ENCODE measurements at regions not wholly inside any gene's neighbourhood (a gene's known extent, or its start where the extent isn't known, plus 50 kb on each side); places are given as distances from the start of the nearest gene placed in this dataset.
"Not testable (repeated sequence)": the region's sequence is repeated elsewhere in the genome, so short reads cannot be mapped to it uniquely, and the experiment has no call there.

- TF ChIP-seq CTCF (IDR thresholded peaks at IDR 0.05): no peak
- DNase-seq (ENCODE audit: low spot score): no peak
- Histone ChIP-seq H3K4me3 (no peak overlapping the region), H3K27ac (no peak overlapping the region), H3K27me3 (no peaks in the 10 kb centered on the region), H3K4me1 (no peaks in the 10 kb centered on the region), H3K36me3 (no peaks in the 10 kb centered on the region), H3K9me3 (no peaks in the 10 kb centered on the region)
Observed at GRCh38 chr11:41716862-41717261, 257.4 kb upstream of the LRRC4C start.

- no peak overlapping the region for H3K4me3 ChIP-seq
- no peak for TF ChIP-seq CTCF (IDR thresholded peaks at IDR 0.05)
Observed at GRCh38 chr11:41720761-41721160, 261.3 kb upstream of the LRRC4C start.

GRCh38 chr11:41728161-41728560 is 268.7 kb upstream of the LRRC4C start:
- not testable (repeated sequence) for H3K27ac ChIP-seq, H3K4me1 ChIP-seq, H3K9me3 ChIP-seq

More at GRCh38 chr11:41720761-41721160, 261.3 kb upstream of the LRRC4C start:
- Histone ChIP-seq H3K36me3 (no peaks in the 10 kb centered on the region), H3K27ac (no peak overlapping the region), H3K27me3 (no peaks in the 10 kb centered on the region), H3K4me1 (no peaks in the 10 kb centered on the region), H3K9me3 (no peaks in the 10 kb centered on the region)
- no peak for DNase-seq (ENCODE audit: low spot score)

GRCh38 chr11:41775296-41775695 is 315.8 kb upstream of the LRRC4C start:
- Histone ChIP-seq H3K4me3 (no peak overlapping the region), H3K4me1 (no peaks in the 10 kb centered on the region), H3K27ac (no peak overlapping the region), H3K9me3 (peaks cover 0 to 10% of the 10 kb centered on the region in 2 donors), H3K27me3 (no peaks in the 10 kb centered on the region), H3K36me3 (no peaks in the 10 kb centered on the region)
- DNase-seq (ENCODE audit: low spot score): no peak
- no peak for TF ChIP-seq CTCF (IDR thresholded peaks at IDR 0.05)

More at GRCh38 chr11:41728161-41728560, 268.7 kb upstream of the LRRC4C start:
- not testable (repeated sequence) for H3K36me3 ChIP-seq; H3K4me3 ChIP-seq; DNase-seq (ENCODE audit: low spot score); H3K27me3 ChIP-seq

- no peaks in the 10 kb centered on the region for H3K27me3 ChIP-seq
- H3K36me3 ChIP-seq: no peaks in the 10 kb centered on the region
- no peak for DNase-seq (ENCODE audit: low spot score)
- no peak for TF ChIP-seq CTCF (IDR thresholded peaks at IDR 0.05)
- H3K9me3 ChIP-seq: peaks cover 0 to 2% of the 10 kb centered on the region in 2 donors
- no peaks in the 10 kb centered on the region for H3K4me1 ChIP-seq
- H3K4me3 ChIP-seq: no peak overlapping the region
- no peak overlapping the region for H3K27ac ChIP-seq
Observed at GRCh38 chr11:41779401-41779960, 320.0 kb upstream of the LRRC4C start.

- no peak overlapping the region for H3K4me3 ChIP-seq
- no peak overlapping the region for H3K27ac ChIP-seq
- no peak for TF ChIP-seq CTCF (IDR thresholded peaks at IDR 0.05)
- H3K4me1 ChIP-seq: no peaks in the 10 kb centered on the region
- no peaks in the 10 kb centered on the region for H3K27me3 ChIP-seq
- DNase-seq (ENCODE audit: low spot score): no peak
- no peaks in the 10 kb centered on the region for H3K36me3 ChIP-seq
- H3K9me3 ChIP-seq: no peaks in the 10 kb centered on the region
Observed at GRCh38 chr11:41781441-41781840, 322.0 kb upstream of the LRRC4C start.
